ENCODE measurements at regions not wholly inside any gene's neighbourhood (a gene's known extent, or its start where the extent isn't known, plus 50 kb on each side); places are given as distances from the start of the nearest gene placed in this dataset.

DNA sequence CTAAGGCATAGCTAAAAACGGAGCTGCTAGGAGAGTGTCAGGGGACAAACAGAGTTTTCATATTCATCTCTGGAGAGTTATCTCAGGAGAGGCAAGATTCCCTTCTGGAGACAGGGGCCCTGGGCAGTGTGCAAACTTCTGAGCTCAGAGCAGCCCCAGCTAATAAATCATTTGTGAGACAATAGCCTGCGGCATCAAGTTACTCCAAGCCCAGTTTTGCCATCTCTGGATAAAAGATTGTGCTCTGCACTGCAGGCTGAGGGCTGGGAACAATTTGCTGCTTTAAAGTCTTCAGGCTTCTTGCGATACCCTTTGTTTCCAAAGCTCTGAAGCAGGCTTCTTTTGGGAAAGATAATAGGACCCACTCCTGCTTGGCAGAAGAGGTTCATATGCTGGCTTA lies 164.3 kb upstream of the BRINP1 start:
- H3K27ac ChIP-seq (ENCODE audit: low read depth, low read length): no peak overlapping the region
- no peaks in the 10 kb centered on the region for H3K27me3 ChIP-seq (ENCODE audit: control insufficient read depth, insufficient read depth, low read length)
- TF ChIP-seq, protein P1, sequence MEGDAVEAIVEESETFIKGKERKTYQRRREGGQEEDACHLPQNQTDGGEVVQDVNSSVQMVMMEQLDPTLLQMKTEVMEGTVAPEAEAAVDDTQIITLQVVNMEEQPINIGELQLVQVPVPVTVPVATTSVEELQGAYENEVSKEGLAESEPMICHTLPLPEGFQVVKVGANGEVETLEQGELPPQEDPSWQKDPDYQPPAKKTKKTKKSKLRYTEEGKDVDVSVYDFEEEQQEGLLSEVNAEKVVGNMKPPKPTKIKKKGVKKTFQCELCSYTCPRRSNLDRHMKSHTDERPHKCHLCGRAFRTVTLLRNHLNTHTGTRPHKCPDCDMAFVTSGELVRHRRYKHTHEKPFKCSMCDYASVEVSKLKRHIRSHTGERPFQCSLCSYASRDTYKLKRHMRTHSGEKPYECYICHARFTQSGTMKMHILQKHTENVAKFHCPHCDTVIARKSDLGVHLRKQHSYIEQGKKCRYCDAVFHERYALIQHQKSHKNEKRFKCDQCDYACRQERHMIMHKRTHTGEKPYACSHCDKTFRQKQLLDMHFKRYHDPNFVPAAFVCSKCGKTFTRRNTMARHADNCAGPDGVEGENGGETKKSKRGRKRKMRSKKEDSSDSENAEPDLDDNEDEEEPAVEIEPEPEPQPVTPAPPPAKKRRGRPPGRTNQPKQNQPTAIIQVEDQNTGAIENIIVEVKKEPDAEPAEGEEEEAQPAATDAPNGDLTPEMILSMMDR (IDR thresholded peaks at IDR 0.05; ENCODE audit: low read depth, low read length): no peak
- POLR2A ChIA-PET: no interaction called here
- CTCF ChIA-PET: no interaction called here
- no peak for DNase-seq (ENCODE audit: low read depth, low spot score)
- no peak overlapping the region for H3K4me3 ChIP-seq (ENCODE audit: low read depth, low read length)
- peaks cover 11% of the 10 kb centered on the region; the same call in 1 of the 2 replicates for H3K9me3 ChIP-seq (ENCODE audit: control insufficient read depth, insufficient read depth, low read length)

DNA sequence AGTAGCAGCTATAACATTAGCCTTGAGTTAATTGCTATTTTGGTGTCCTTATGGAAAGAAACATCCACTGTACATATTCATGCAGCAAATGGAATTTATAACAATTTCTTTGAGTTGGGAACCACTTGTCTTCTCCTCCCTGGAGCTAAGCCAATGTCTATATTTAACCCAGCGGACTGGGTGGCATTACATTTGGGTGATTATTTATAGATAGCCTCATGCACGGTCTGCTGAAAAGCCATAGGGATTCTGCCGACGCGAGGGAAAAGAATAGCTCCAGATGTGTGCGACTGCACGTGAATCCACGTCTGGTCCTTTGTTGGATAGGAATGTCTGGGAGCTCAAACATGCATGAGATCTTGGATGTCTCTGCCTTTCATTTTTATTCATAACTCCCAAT lies 157.5 kb upstream of the BRINP1 start:
- CTCF ChIA-PET: no interaction called here
- no peaks in the 10 kb centered on the region for H3K27me3 ChIP-seq (ENCODE audit: control insufficient read depth, insufficient read depth, low read length)
- POLR2A ChIA-PET: no interaction called here
- H3K27ac ChIP-seq (ENCODE audit: low read depth, low read length): no peak overlapping the region
- TF ChIP-seq, protein P1 (IDR thresholded peaks at IDR 0.05; ENCODE audit: low read depth, low read length): no peak
- DNase-seq (ENCODE audit: low read depth, low spot score): no peak
- no peak overlapping the region for H3K4me3 ChIP-seq (ENCODE audit: low read depth, low read length)
- H3K9me3 ChIP-seq (ENCODE audit: control insufficient read depth, insufficient read depth, low read length): peaks cover 4% of the 10 kb centered on the region; the same call in 1 of the 2 replicates

DNA sequence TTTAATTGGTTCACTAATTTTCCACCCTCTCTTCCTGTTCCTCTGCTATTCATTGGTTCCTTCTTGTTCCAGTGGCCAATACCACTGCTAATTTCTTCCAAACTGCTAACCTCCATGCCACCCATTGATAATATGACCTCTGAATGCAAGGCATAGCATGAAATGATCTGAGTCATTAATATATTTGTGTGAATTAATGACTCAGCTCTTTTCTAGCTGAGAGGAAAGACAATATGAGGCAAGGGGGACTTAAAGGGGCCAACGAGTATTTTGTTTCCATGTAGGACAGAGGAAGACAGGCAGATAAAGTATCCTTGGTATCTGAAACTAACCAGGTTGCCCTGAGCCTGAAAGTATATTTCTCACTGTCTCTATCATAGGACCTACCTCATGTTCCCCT lies 154.3 kb upstream of the BRINP1 start:
- Histone ChIP-seq H3K27ac (ENCODE audit: low read depth, low read length) (no peak overlapping the region), H3K27me3 (ENCODE audit: control insufficient read depth, insufficient read depth, low read length) (no peaks in the 10 kb centered on the region), H3K4me3 (ENCODE audit: low read depth, low read length) (no peak overlapping the region), H3K9me3 (ENCODE audit: control insufficient read depth, insufficient read depth, low read length) (peaks cover 7% of the 10 kb centered on the region; the same call in 1 of the 2 replicates)
- ChIA-PET CTCF (no interaction called here), POLR2A (no interaction called here)
- TF ChIP-seq, protein P1 (IDR thresholded peaks at IDR 0.05; ENCODE audit: low read depth, low read length): no peak
- DNase-seq (ENCODE audit: low read depth, low spot score): no peak

DNA sequence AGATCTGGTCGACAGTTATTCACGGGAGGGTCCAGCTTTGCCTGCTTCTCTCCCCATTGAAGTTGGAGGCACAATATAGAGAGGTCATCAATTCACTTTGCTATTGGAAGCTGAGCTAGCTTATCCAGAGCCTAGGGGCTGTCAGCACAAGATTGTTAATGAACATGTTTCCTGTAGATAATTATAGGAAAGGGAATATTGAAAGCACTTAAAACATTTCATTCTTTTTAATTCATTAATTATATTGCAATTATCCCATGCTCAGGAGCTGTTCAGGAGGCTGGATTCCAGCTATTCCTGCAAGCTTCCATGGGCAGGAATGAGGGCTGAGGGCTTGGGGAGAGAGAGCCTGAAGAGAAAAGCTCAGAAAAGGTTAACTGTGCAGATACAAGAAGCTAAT lies 153.1 kb upstream of the BRINP1 start:
- Histone ChIP-seq H3K4me3 (ENCODE audit: low read depth, low read length) (no peak overlapping the region), H3K27me3 (ENCODE audit: control insufficient read depth, insufficient read depth, low read length) (no peaks in the 10 kb centered on the region), H3K27ac (ENCODE audit: low read depth, low read length) (no peak overlapping the region), H3K9me3 (ENCODE audit: control insufficient read depth, insufficient read depth, low read length) (peaks cover 7% of the 10 kb centered on the region; the same call in 1 of the 2 replicates)
- DNase-seq (ENCODE audit: low read depth, low spot score): no peak
- ChIA-PET POLR2A (no interaction called here), CTCF (no interaction called here)
- TF ChIP-seq, protein P1 (IDR thresholded peaks at IDR 0.05; ENCODE audit: low read depth, low read length): no peak

DNA sequence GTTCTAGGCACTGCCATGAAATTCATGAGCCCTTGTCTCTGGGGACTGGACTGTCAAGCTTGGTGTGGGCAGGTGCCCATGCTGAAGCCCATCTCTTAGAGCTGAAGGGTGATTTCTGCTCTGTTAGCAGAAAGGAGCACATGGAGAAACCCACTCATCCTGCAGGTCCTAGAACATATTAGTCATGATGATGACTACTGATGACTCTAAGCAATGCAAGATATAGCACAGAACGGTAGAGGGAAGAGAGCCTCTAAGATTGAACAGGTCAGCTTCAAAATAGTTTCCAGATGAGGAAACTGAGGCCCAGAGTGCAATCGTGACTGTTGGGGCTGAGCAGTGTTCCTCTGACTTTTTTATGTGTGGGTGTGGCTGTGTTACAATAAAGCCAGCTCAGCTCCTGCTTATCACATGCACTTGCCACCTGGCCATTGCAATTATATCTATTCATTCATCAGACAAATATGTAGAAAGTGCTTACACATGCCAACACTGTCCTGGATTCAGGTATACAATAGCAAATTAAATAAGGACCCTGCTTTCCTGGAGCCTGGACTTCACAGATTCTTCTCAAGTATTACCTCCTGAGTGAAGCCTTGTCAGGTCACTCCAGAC lies 140.2 kb upstream of the BRINP1 start:
- H3K27me3 ChIP-seq (ENCODE audit: control insufficient read depth, insufficient read depth, low read length): no peaks in the 10 kb centered on the region
- H3K4me3 ChIP-seq (ENCODE audit: low read depth, low read length): no peak overlapping the region
- POLR2A ChIA-PET: no interaction called here
- CTCF ChIA-PET: no interaction called here
- no peak for DNase-seq (ENCODE audit: low read depth, low spot score)
- TF ChIP-seq, protein P1 (IDR thresholded peaks at IDR 0.05; ENCODE audit: low read depth, low read length): no peak
- no peak overlapping the region for H3K27ac ChIP-seq (ENCODE audit: low read depth, low read length)
- no peaks in the 10 kb centered on the region for H3K9me3 ChIP-seq (ENCODE audit: control insufficient read depth, insufficient read depth, low read length)

Data from AG04450 (cell line).